Activated CD4-positive, alpha-beta T cell treated with anti-CD3 and anti-CD28 coated beads, Interleukin-10, Interleukin-2, amounts not matched to agents 100 ng/mL and 50 ng/mL, durations not matched to agents 16 hours and 8 hours (primary cell): ENCODE measurements at regions not wholly inside any gene's neighbourhood (a gene's known extent, or its start where the extent isn't known, plus 50 kb on each side); places are given as distances from the start of the nearest gene placed in this dataset.
"Not testable (repeated sequence)": the region's sequence is repeated elsewhere in the genome, so short reads cannot be mapped to it uniquely, and the experiment has no call there.

Experiments
- DNase-seq: peaks from one replicate; pipeline ENCODE4 v3.0.0-alpha.2; 2020

- no peak for DNase-seq
These were observed 264.5 kb downstream of the SDHAF3 start for GRCh38 chr7:97381815-97382554.

GRCh38 chr7:97390052-97390451 is 272.6 kb downstream of the SDHAF3 start:
- no peak for DNase-seq

- DNase-seq = no peak
These were observed 273.6 kb downstream of the SDHAF3 start for GRCh38 chr7:97390915-97391593.

GRCh38 chr7:97401398-97401797 is 283.9 kb downstream of the SDHAF3 start:
- no peak for DNase-seq

- DNase-seq = no peak
These were observed 288.3 kb downstream of the SDHAF3 start for GRCh38 chr7:97405835-97406234.

GRCh38 chr7:97407106-97407505 is 289.6 kb downstream of the SDHAF3 start:
- DNase-seq = no peak

- no peak for DNase-seq
These were observed 291.8 kb downstream of the SDHAF3 start for GRCh38 chr7:97409346-97409745.

GRCh38 chr7:97418312-97418711 is 300.8 kb downstream of the SDHAF3 start:
- no peak for DNase-seq

- no peak for DNase-seq
These were observed 302.4 kb downstream of the SDHAF3 start for GRCh38 chr7:97419898-97420297.

- no peak for DNase-seq
These were observed 303.9 kb downstream of the SDHAF3 start for GRCh38 chr7:97421307-97421930.

- no peak for DNase-seq
These were observed 304.5 kb downstream of the SDHAF3 start for GRCh38 chr7:97422046-97422445.

- DNase-seq = no peak
These were observed 301.9 kb upstream of the TAC1 start for GRCh38 chr7:97430006-97430405.

- no peak for DNase-seq
These were observed 292.2 kb upstream of the TAC1 start for GRCh38 chr7:97439637-97440214.

GRCh38 chr7:97446361-97446760 is 285.5 kb upstream of the TAC1 start:
- DNase-seq = no peak

- DNase-seq = not testable (repeated sequence)
These were observed 282.4 kb upstream of the TAC1 start for GRCh38 chr7:97449448-97449847.

GRCh38 chr7:97450516-97450915 is 281.4 kb upstream of the TAC1 start:
- DNase-seq = no peak

- DNase-seq = no peak
These were observed 277.2 kb upstream of the TAC1 start for GRCh38 chr7:97454636-97455035.

GRCh38 chr7:97457054-97457453 is 274.8 kb upstream of the TAC1 start:
- no peak for DNase-seq

- DNase-seq = no peak
These were observed 271.5 kb upstream of the TAC1 start for GRCh38 chr7:97460433-97460832.

GRCh38 chr7:97461596-97461995 is 270.3 kb upstream of the TAC1 start:
- DNase-seq = no peak

- no peak for DNase-seq
These were observed 265.8 kb upstream of the TAC1 start for GRCh38 chr7:97466071-97466470.

GRCh38 chr7:97466999-97467740 is 264.7 kb upstream of the TAC1 start:
- no peak for DNase-seq

GRCh38 chr7:97468493-97468892 is 263.4 kb upstream of the TAC1 start:
- DNase-seq = no peak
